ENCODE measurements at regions not wholly inside any gene's neighbourhood (a gene's known extent, or its start where the extent isn't known, plus 50 kb on each side); places are given as distances from the start of the nearest gene placed in this dataset.

- no peak for TF ChIP-seq EZH2 (IDR thresholded peaks at IDR 0.05; ENCODE audit: insufficient read depth, poor library complexity, severe bottlenecking)
- TF ChIP-seq EZH2phosphoT487 (IDR thresholded peaks at IDR 0.05; ENCODE audit: insufficient read depth, low read depth), result no peak
Observed at GRCh38 chr16:85312174-85312573, 199.9 kb upstream of the CIBAR2 start.
